ENCODE measurements at regions not wholly inside any gene's neighbourhood (a gene's known extent, or its start where the extent isn't known, plus 50 kb on each side); places are given as distances from the start of the nearest gene placed in this dataset.

GRCh38 chr13:40366119-40366518 is 300.3 kb downstream of the FOXO1 start:
- Histone ChIP-seq H3K18ac (ENCODE audit: low read length) (no peak overlapping the region), H3K9ac (ENCODE audit: low read depth, low read length, poor library complexity) (no peak overlapping the region), H2AK5ac (ENCODE audit: low read depth, low read length) (no peak overlapping the region), H3K36me3 (replicated peaks in 1 of 2; ENCODE audit: control insufficient read depth in 2 of 2, insufficient read depth in 2 of 2, low read length in 2 of 2) (no peaks in the 10 kb centered on the region), H3K27me3 (ENCODE audit: control insufficient read depth in 3 of 3, insufficient read depth in 3 of 3, low read depth in 1 of 3, low read length in 3 of 3) (no peaks in the 10 kb centered on the region), H3K14ac (ENCODE audit: low read length) (no peak overlapping the region), H2BK12ac (ENCODE audit: low read length) (no peak overlapping the region), H3K4me3 (ENCODE audit: low read length in 2 of 2) (no peak overlapping the region), H3K4ac (ENCODE audit: low read length) (no peak overlapping the region), H3K27ac (replicated peaks; ENCODE audit: low read length) (no peak overlapping the region), H4K8ac (ENCODE audit: low read depth, low read length) (no peak overlapping the region), H3K4me2 (ENCODE audit: insufficient read depth, low read length, poor library complexity, severe bottlenecking) (no peak overlapping the region), H2BK5ac (ENCODE audit: low read length) (no peak overlapping the region), H3K23ac (ENCODE audit: low read depth, low read length, poor library complexity) (no peak overlapping the region), H4K91ac (ENCODE audit: low read depth, low read length, poor library complexity) (no peak overlapping the region), H3K79me1 (ENCODE audit: low read depth, low read length) (no peaks in the 10 kb centered on the region), H3K4me1 (ENCODE audit: control insufficient read depth in 2 of 2, insufficient read depth in 1 of 2, low read depth in 1 of 2, low read length in 2 of 2) (peaks cover 4 to 11% of the 10 kb centered on the region in 2 donors), H2BK15ac (ENCODE audit: low read length) (no peak overlapping the region), H3K9me3 (replicated peaks in 1 of 2; ENCODE audit: control insufficient read depth in 2 of 2, insufficient read depth in 1 of 2, low read depth in 1 of 2, low read length in 2 of 2) (no peaks in the 10 kb centered on the region), H2BK120ac (ENCODE audit: low read depth, low read length) (no peak overlapping the region), H2AFZ (ENCODE audit: low read length) (no peak overlapping the region)
- WGBS, 2 donors (ENCODE audit: extremely low coverage in 2 of 2, insufficient read length in 2 of 2, insufficient replicate concordance in 1 of 2) = no CpG with 5 or more reads among the region's 6 CpGs
- no peak for DNase-seq (ENCODE audit: low spot score)

GRCh38 chr13:40368127-40368891 is 298.1 kb downstream of the FOXO1 start:
- Histone ChIP-seq H3K27ac (replicated peaks; ENCODE audit: low read length) (no peak overlapping the region), H3K4ac (ENCODE audit: low read length) (no peak overlapping the region), H3K79me1 (ENCODE audit: low read depth, low read length) (no peaks in the 10 kb centered on the region), H2BK15ac (ENCODE audit: low read length) (no peak overlapping the region), H2AFZ (ENCODE audit: low read length) (no peak overlapping the region), H3K9ac (ENCODE audit: low read depth, low read length, poor library complexity) (no peak overlapping the region), H3K4me2 (ENCODE audit: insufficient read depth, low read length, poor library complexity, severe bottlenecking) (no peak overlapping the region), H2AK5ac (ENCODE audit: low read depth, low read length) (no peak overlapping the region), H3K18ac (ENCODE audit: low read length) (no peak overlapping the region), H3K9me3 (replicated peaks in 1 of 2; ENCODE audit: control insufficient read depth in 2 of 2, insufficient read depth in 1 of 2, low read depth in 1 of 2, low read length in 2 of 2) (no peaks in the 10 kb centered on the region), H2BK120ac (ENCODE audit: low read depth, low read length) (no peak overlapping the region), H2BK5ac (ENCODE audit: low read length) (no peak overlapping the region), H4K91ac (ENCODE audit: low read depth, low read length, poor library complexity) (no peak overlapping the region), H3K14ac (ENCODE audit: low read length) (no peak overlapping the region), H3K4me1 (ENCODE audit: control insufficient read depth in 2 of 2, insufficient read depth in 1 of 2, low read depth in 1 of 2, low read length in 2 of 2) (peaks cover 5 to 11% of the 10 kb centered on the region in 2 donors), H3K27me3 (ENCODE audit: control insufficient read depth in 3 of 3, insufficient read depth in 3 of 3, low read depth in 1 of 3, low read length in 3 of 3) (no peaks in the 10 kb centered on the region), H3K23ac (ENCODE audit: low read depth, low read length, poor library complexity) (no peak overlapping the region), H4K8ac (ENCODE audit: low read depth, low read length) (no peak overlapping the region), H3K4me3 (ENCODE audit: low read length in 2 of 2) (no peak overlapping the region), H2BK12ac (ENCODE audit: low read length) (no peak overlapping the region), H3K36me3 (replicated peaks in 1 of 2; ENCODE audit: control insufficient read depth in 2 of 2, insufficient read depth in 2 of 2, low read length in 2 of 2) (no peaks in the 10 kb centered on the region)
- DNase-seq (ENCODE audit: low spot score) = no peak
- WGBS, 2 donors (ENCODE audit: extremely low coverage in 2 of 2, insufficient read length in 2 of 2, insufficient replicate concordance in 1 of 2) = no CpG with 5 or more reads among the region's 6 CpGs

- H3K9ac ChIP-seq (ENCODE audit: low read depth, low read length, poor library complexity) = no peak overlapping the region
- no CpG with 5 or more reads among the region's 4 CpGs for WGBS, 2 donors (ENCODE audit: extremely low coverage in 2 of 2, insufficient read length in 2 of 2, insufficient replicate concordance in 1 of 2)
- H3K36me3 ChIP-seq (replicated peaks in 1 of 2; ENCODE audit: control insufficient read depth in 2 of 2, insufficient read depth in 2 of 2, low read length in 2 of 2) = no peaks in the 10 kb centered on the region
- no peak for DNase-seq (ENCODE audit: low spot score)
- no peak overlapping the region for H2BK12ac ChIP-seq (ENCODE audit: low read length)
- no peak overlapping the region for H4K91ac ChIP-seq (ENCODE audit: low read depth, low read length, poor library complexity)
- H2BK5ac ChIP-seq (ENCODE audit: low read length) = no peak overlapping the region
- no peak overlapping the region for H2BK120ac ChIP-seq (ENCODE audit: low read depth, low read length)
- no peak overlapping the region for H3K27ac ChIP-seq (replicated peaks; ENCODE audit: low read length)
- H3K23ac ChIP-seq (ENCODE audit: low read depth, low read length, poor library complexity) = no peak overlapping the region
- H2BK15ac ChIP-seq (ENCODE audit: low read length) = no peak overlapping the region
- no peak overlapping the region for H4K8ac ChIP-seq (ENCODE audit: low read depth, low read length)
- H2AFZ ChIP-seq (ENCODE audit: low read length) = no peak overlapping the region
- H3K27me3 ChIP-seq (ENCODE audit: control insufficient read depth in 3 of 3, insufficient read depth in 3 of 3, low read depth in 1 of 3, low read length in 3 of 3) = no peaks in the 10 kb centered on the region
- no peaks in the 10 kb centered on the region for H3K9me3 ChIP-seq (replicated peaks in 1 of 2; ENCODE audit: control insufficient read depth in 2 of 2, insufficient read depth in 1 of 2, low read depth in 1 of 2, low read length in 2 of 2)
- H3K4me3 ChIP-seq (ENCODE audit: low read length in 2 of 2) = no peak overlapping the region
- H3K4me2 ChIP-seq (ENCODE audit: insufficient read depth, low read length, poor library complexity, severe bottlenecking) = no peak overlapping the region
- H3K18ac ChIP-seq (ENCODE audit: low read length) = no peak overlapping the region
- H3K4me1 ChIP-seq (ENCODE audit: control insufficient read depth in 2 of 2, insufficient read depth in 1 of 2, low read depth in 1 of 2, low read length in 2 of 2) = peaks cover 3 to 11% of the 10 kb centered on the region in 2 donors
- H3K79me1 ChIP-seq (ENCODE audit: low read depth, low read length) = no peaks in the 10 kb centered on the region
- no peak overlapping the region for H3K4ac ChIP-seq (ENCODE audit: low read length)
- H2AK5ac ChIP-seq (ENCODE audit: low read depth, low read length) = no peak overlapping the region
- no peak overlapping the region for H3K14ac ChIP-seq (ENCODE audit: low read length)
Observed at GRCh38 chr13:40370661-40371060, 295.8 kb downstream of the FOXO1 start.

- H3K36me3 ChIP-seq (replicated peaks in 1 of 2; ENCODE audit: control insufficient read depth in 2 of 2, insufficient read depth in 2 of 2, low read length in 2 of 2) = no peaks in the 10 kb centered on the region
- H3K4me1 ChIP-seq (ENCODE audit: control insufficient read depth in 2 of 2, insufficient read depth in 1 of 2, low read depth in 1 of 2, low read length in 2 of 2) = peaks cover 1 to 11% of the 10 kb centered on the region in 2 donors
- H4K8ac ChIP-seq (ENCODE audit: low read depth, low read length) = no peak overlapping the region
- no peaks in the 10 kb centered on the region for H3K27me3 ChIP-seq (ENCODE audit: control insufficient read depth in 3 of 3, insufficient read depth in 3 of 3, low read depth in 1 of 3, low read length in 3 of 3)
- no peak overlapping the region for H2BK120ac ChIP-seq (ENCODE audit: low read depth, low read length)
- no peak overlapping the region for H3K23ac ChIP-seq (ENCODE audit: low read depth, low read length, poor library complexity)
- no peak for DNase-seq (ENCODE audit: low spot score)
- WGBS, 2 donors (ENCODE audit: extremely low coverage in 2 of 2, insufficient read length in 2 of 2, insufficient replicate concordance in 1 of 2) = no CpG with 5 or more reads among the region's 7 CpGs
- H3K9ac ChIP-seq (ENCODE audit: low read depth, low read length, poor library complexity) = no peak overlapping the region
- H3K4me3 ChIP-seq (ENCODE audit: low read length in 2 of 2) = no peak overlapping the region
- H3K18ac ChIP-seq (ENCODE audit: low read length) = no peak overlapping the region
- H2AK5ac ChIP-seq (ENCODE audit: low read depth, low read length) = no peak overlapping the region
- no peak overlapping the region for H2BK5ac ChIP-seq (ENCODE audit: low read length)
- no peak overlapping the region for H3K27ac ChIP-seq (replicated peaks; ENCODE audit: low read length)
- no peak overlapping the region for H3K14ac ChIP-seq (ENCODE audit: low read length)
- no peak overlapping the region for H3K4ac ChIP-seq (ENCODE audit: low read length)
- no peak overlapping the region for H4K91ac ChIP-seq (ENCODE audit: low read depth, low read length, poor library complexity)
- no peaks in the 10 kb centered on the region for H3K9me3 ChIP-seq (replicated peaks in 1 of 2; ENCODE audit: control insufficient read depth in 2 of 2, insufficient read depth in 1 of 2, low read depth in 1 of 2, low read length in 2 of 2)
- no peak overlapping the region for H2AFZ ChIP-seq (ENCODE audit: low read length)
- no peaks in the 10 kb centered on the region for H3K79me1 ChIP-seq (ENCODE audit: low read depth, low read length)
- no peak overlapping the region for H3K4me2 ChIP-seq (ENCODE audit: insufficient read depth, low read length, poor library complexity, severe bottlenecking)
- no peak overlapping the region for H2BK12ac ChIP-seq (ENCODE audit: low read length)
- H2BK15ac ChIP-seq (ENCODE audit: low read length) = no peak overlapping the region
Observed at GRCh38 chr13:40371531-40372125, 294.8 kb downstream of the FOXO1 start.

Measured in neuronal stem cell (in vitro differentiated cells).